ENCODE measurements at regions not wholly inside any gene's neighbourhood (a gene's known extent, or its start where the extent isn't known, plus 50 kb on each side); places are given as distances from the start of the nearest gene placed in this dataset.

DNA sequence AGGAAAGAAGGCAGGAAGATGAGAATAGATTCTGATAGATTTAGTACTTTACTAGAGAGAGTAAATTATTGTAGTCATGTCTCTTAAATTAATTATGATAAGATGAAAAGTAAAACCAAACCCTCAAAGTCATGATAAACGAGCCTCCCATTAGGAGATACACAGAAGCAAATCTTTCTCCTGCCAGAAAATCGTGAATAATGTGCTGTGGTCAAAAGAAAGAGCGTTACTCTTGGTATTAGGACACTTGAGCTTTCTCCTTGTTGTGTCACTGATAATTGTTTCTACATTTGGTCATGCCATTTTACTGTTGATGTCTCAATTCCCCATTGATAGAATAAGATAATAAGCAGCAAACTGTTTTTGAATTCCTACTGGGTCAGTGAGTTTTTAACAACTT is 562.8 kb upstream of the TLE4 start:
- TF ChIP-seq, protein P1, sequence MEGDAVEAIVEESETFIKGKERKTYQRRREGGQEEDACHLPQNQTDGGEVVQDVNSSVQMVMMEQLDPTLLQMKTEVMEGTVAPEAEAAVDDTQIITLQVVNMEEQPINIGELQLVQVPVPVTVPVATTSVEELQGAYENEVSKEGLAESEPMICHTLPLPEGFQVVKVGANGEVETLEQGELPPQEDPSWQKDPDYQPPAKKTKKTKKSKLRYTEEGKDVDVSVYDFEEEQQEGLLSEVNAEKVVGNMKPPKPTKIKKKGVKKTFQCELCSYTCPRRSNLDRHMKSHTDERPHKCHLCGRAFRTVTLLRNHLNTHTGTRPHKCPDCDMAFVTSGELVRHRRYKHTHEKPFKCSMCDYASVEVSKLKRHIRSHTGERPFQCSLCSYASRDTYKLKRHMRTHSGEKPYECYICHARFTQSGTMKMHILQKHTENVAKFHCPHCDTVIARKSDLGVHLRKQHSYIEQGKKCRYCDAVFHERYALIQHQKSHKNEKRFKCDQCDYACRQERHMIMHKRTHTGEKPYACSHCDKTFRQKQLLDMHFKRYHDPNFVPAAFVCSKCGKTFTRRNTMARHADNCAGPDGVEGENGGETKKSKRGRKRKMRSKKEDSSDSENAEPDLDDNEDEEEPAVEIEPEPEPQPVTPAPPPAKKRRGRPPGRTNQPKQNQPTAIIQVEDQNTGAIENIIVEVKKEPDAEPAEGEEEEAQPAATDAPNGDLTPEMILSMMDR (IDR thresholded peaks at IDR 0.05; ENCODE audit: extremely low read depth in 1 of 2, insufficient read depth in 1 of 2, low read depth in 1 of 2, low read length in 2 of 2) = no peak
- TF ChIP-seq EZH2 (IDR thresholded peaks at IDR 0.05; ENCODE audit: borderline replicate concordance, low read depth, low read length, severe bottlenecking) (no peak), POLR2AphosphoS5 (IDR thresholded peaks at IDR 0.05; ENCODE audit: insufficient read depth, low read depth, low read length) (no peak), POLR2A (IDR thresholded peaks at IDR 0.05; ENCODE audit: low read depth, low read length) (no peak), MYC (IDR thresholded peaks at IDR 0.05; ENCODE audit: low read depth, low read length) (no peak), GATA2 (IDR thresholded peaks at IDR 0.05; ENCODE audit: insufficient read depth, insufficient read length, low read depth, low read length) (no peak), JUN (IDR thresholded peaks at IDR 0.05; ENCODE audit: borderline replicate concordance, insufficient read depth, insufficient read length, low read depth) (no peak)
